Neural progenitor cell (in vitro differentiated cells): ENCODE measurements at regions not wholly inside any gene's neighbourhood (a gene's known extent, or its start where the extent isn't known, plus 50 kb on each side); places are given as distances from the start of the nearest gene placed in this dataset.

Experiments
- EZH2 ChIP-seq: fragments of 200-600 bp; sonication (generic); IDR thresholded peaks from 2 replicates; pipeline ENCODE4 v1.6.1; 2017; ENCODE audit warnings: antibody characterized with exemption, mild to moderate bottlenecking, moderate library complexity
- EZH2phosphoT487 ChIP-seq: fragments of 200-600 bp; sonication (generic); IDR thresholded peaks from 2 replicates; pipeline ENCODE4 v1.6.1; 2017; ENCODE audit warnings: antibody characterized with exemption
- TF ChIP-seq, protein P1 (sequence below): fragments of 200-600 bp; sonication (generic); IDR thresholded peaks from 2 replicates; pipeline ENCODE4 v1.5.1; 2017; ENCODE audit warnings: antibody characterized with exemption, mild to moderate bottlenecking

- TF ChIP-seq EZH2 (no peak), EZH2phosphoT487 (no peak)
- TF ChIP-seq, protein P1, sequence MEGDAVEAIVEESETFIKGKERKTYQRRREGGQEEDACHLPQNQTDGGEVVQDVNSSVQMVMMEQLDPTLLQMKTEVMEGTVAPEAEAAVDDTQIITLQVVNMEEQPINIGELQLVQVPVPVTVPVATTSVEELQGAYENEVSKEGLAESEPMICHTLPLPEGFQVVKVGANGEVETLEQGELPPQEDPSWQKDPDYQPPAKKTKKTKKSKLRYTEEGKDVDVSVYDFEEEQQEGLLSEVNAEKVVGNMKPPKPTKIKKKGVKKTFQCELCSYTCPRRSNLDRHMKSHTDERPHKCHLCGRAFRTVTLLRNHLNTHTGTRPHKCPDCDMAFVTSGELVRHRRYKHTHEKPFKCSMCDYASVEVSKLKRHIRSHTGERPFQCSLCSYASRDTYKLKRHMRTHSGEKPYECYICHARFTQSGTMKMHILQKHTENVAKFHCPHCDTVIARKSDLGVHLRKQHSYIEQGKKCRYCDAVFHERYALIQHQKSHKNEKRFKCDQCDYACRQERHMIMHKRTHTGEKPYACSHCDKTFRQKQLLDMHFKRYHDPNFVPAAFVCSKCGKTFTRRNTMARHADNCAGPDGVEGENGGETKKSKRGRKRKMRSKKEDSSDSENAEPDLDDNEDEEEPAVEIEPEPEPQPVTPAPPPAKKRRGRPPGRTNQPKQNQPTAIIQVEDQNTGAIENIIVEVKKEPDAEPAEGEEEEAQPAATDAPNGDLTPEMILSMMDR: no peak
Observed at GRCh38 chr7:3245077-3245476, 56.0 kb upstream of the SDK1 start.
